ENCODE measurements at regions not wholly inside any gene's neighbourhood (a gene's known extent, or its start where the extent isn't known, plus 50 kb on each side); places are given as distances from the start of the nearest gene placed in this dataset.

- ATAC-seq: no peak
- WGBS (ENCODE audit: insufficient coverage, low coverage, missing lambda C conversion rate): 0% methylated on average over 1 of the region's 1 CpG
- H3K9me3 ChIP-seq (replicated peaks; ENCODE audit: control insufficient read depth, insufficient read depth, low read depth, low read length): no peaks in the 10 kb centered on the region
- no peak for FAIRE-seq
- H2AFZ ChIP-seq (ENCODE audit: low read depth, low read length): no peak overlapping the region
- in situ Hi-C loops (cut with MboI) (no loop called here), intact Hi-C loops (cut with micrococcal nuclease) (no loop called here)
- no TSS peak for BruUV-seq (replicated peaks)
- H3K4me2 ChIP-seq (ENCODE audit: insufficient read depth, low read length): no peak overlapping the region
- no peaks in the 10 kb centered on the region for H3K9me1 ChIP-seq (ENCODE audit: control insufficient read depth, insufficient read depth, low read length)
- no peak overlapping the region for H3K9ac ChIP-seq (ENCODE audit: insufficient read depth in 1 of 2, low read depth in 2 of 2, low read length in 2 of 2)
- TF ChIP-seq NFE2 (IDR thresholded peaks at IDR 0.05; ENCODE audit: low read depth) (no peak), RB1 (IDR thresholded peaks at IDR 0.05; ENCODE audit: low read depth) (no peak), ETS1 (conservative IDR thresholded peaks at IDR 0.05; ENCODE audit: control insufficient read depth, low read depth, low read length) (no peak), PCBP2 (IDR thresholded peaks at IDR 0.05; ENCODE audit: low read depth, low read length, poor library complexity, severe bottlenecking) (no peak), HNRNPUL1 (IDR thresholded peaks at IDR 0.05; ENCODE audit: low read length) (no peak), ZBED1 (IDR thresholded peaks at IDR 0.05) (no peak)
- no peak for DNase-seq (ENCODE audit: extremely low read depth in 1 of 4, low spot score in 3 of 4)
- H3K27me3 ChIP-seq (ENCODE audit: control insufficient read depth in 2 of 2, insufficient read depth in 2 of 2, low read length in 2 of 2): no peaks in the 10 kb centered on the region
- no peaks in the 10 kb centered on the region for H3K79me2 ChIP-seq (ENCODE audit: control insufficient read depth, insufficient read depth, low read length)
- H3K27ac ChIP-seq (ENCODE audit: extremely low read depth, low read depth, low read length): no peak overlapping the region
- ChIA-PET CTCF (ENCODE audit: low intra/inter-chr PET ratio) (no interaction called here), POLR2A (no interaction called here)
- H3K36me3 ChIP-seq (ENCODE audit: control insufficient read depth, insufficient read depth, low read length): no peaks in the 10 kb centered on the region
- H4K20me1 ChIP-seq (replicated peaks; ENCODE audit: control insufficient read depth, insufficient read depth, low read length): no peaks in the 10 kb centered on the region
- no peaks in the 10 kb centered on the region for H3K4me1 ChIP-seq (replicated peaks in 1 of 2; ENCODE audit: control insufficient read depth in 2 of 2, insufficient read depth in 2 of 2, low read length in 2 of 2)
- no peak overlapping the region for H3K4me3 ChIP-seq
Observed at GRCh38 chr1:71240656-71241055, 159.8 kb upstream of the ZRANB2 start.

- Histone ChIP-seq H3K4me1 (replicated peaks in 1 of 2; ENCODE audit: control insufficient read depth in 2 of 2, insufficient read depth in 2 of 2, low read length in 2 of 2) (no peaks in the 10 kb centered on the region), H3K4me2 (ENCODE audit: insufficient read depth, low read length) (no peak overlapping the region), H3K9me3 (replicated peaks; ENCODE audit: control insufficient read depth, insufficient read depth, low read depth, low read length) (no peaks in the 10 kb centered on the region), H3K36me3 (ENCODE audit: control insufficient read depth, insufficient read depth, low read length) (no peaks in the 10 kb centered on the region), H3K4me3 (no peak overlapping the region), H3K9ac (ENCODE audit: insufficient read depth in 1 of 2, low read depth in 2 of 2, low read length in 2 of 2) (no peak overlapping the region), H3K27me3 (ENCODE audit: control insufficient read depth in 2 of 2, insufficient read depth in 2 of 2, low read length in 2 of 2) (no peaks in the 10 kb centered on the region), H3K79me2 (ENCODE audit: control insufficient read depth, insufficient read depth, low read length) (no peaks in the 10 kb centered on the region), H3K9me1 (ENCODE audit: control insufficient read depth, insufficient read depth, low read length) (no peaks in the 10 kb centered on the region), H2AFZ (ENCODE audit: low read depth, low read length) (no peak overlapping the region), H3K27ac (ENCODE audit: extremely low read depth, low read depth, low read length) (no peak overlapping the region), H4K20me1 (replicated peaks; ENCODE audit: control insufficient read depth, insufficient read depth, low read length) (no peaks in the 10 kb centered on the region)
- no TSS peak for BruUV-seq (replicated peaks)
- POLR2A ChIA-PET: no interaction called here
- intact Hi-C loops (cut with micrococcal nuclease) (no loop called here), in situ Hi-C loops (cut with MboI) (no loop called here)
- FAIRE-seq (no peak), DNase-seq (ENCODE audit: extremely low read depth in 1 of 4, low spot score in 3 of 4) (no peak), ATAC-seq (no peak)
- 0% methylated on average over 2 of the region's 2 CpGs for WGBS (ENCODE audit: insufficient coverage, low coverage, missing lambda C conversion rate)
- TF ChIP-seq MTA3 (IDR thresholded peaks at IDR 0.05; ENCODE audit: borderline replicate concordance) (no peak), EWSR1 (IDR thresholded peaks at IDR 0.05; ENCODE audit: borderline replicate concordance, low read depth, partially characterized antibody) (no peak), ADNP (tag; IDR thresholded peaks at IDR 0.05) (no peak), SP1 (CRISPR knock-in tag; IDR thresholded peaks at IDR 0.05) (no peak), JUN (IDR thresholded peaks at IDR 0.05; ENCODE audit: borderline replicate concordance, low read depth, low read length) (no peak), JUN (CRISPR knock-in tag; IDR thresholded peaks at IDR 0.05; ENCODE audit: borderline replicate concordance) (no peak), ZNF644 (tag; IDR thresholded peaks at IDR 0.05; ENCODE audit: low read depth) (no peak)
- CTCF ChIA-PET (ENCODE audit: low intra/inter-chr PET ratio): no interaction called here
Observed at GRCh38 chr1:71236503-71236902, 155.7 kb upstream of the ZRANB2 start.
